WTC11 (cell line): ENCODE measurements at regions not wholly inside any gene's neighbourhood (a gene's known extent, or its start where the extent isn't known, plus 50 kb on each side); places are given as distances from the start of the nearest gene placed in this dataset.

Experiments
- ATAC-seq: fragments of 200-7000 bp; cut with Tn5 transposase; 2 replicates; pipeline ENCODE4 v1.10.0; 2021; ENCODE audit warnings: mild to moderate bottlenecking, moderate library complexity
- CTCF ChIA-PET: fragments of 300-600 bp; sonication (Branson Sonifier 250); formaldehyde crosslinking; loops from one replicate; lab custom pipeline; 2021; ENCODE audit warnings: antibody characterized with exemption; lab: Charles Lee
- POLR2A ChIA-PET: fragments of 350-600 bp; sonication (Branson Sonifier 250); formaldehyde crosslinking; loops from one replicate; lab custom pipeline; 2021; ENCODE audit warnings: antibody characterized with exemption; lab: Charles Lee
- DNase-seq: peaks from one replicate; pipeline ENCODE4 v3.0.0; 2021; ENCODE audit warnings: low spot score
- H3K27ac Mint-ChIP-seq: 2 replicates; pipeline ENCODE4 v1.8.0; 2021; ENCODE audit warnings: mixed read lengths
- H3K27me3 Mint-ChIP-seq: 2 replicates; pipeline ENCODE4 v1.8.0; 2021; ENCODE audit warnings: low read depth, mild to moderate bottlenecking, moderate library complexity, mixed read lengths
- H3K36me3 Mint-ChIP-seq: 2 replicates; pipeline ENCODE4 v1.8.0; 2021; ENCODE audit warnings: mixed read lengths
- H3K4me1 Mint-ChIP-seq: 2 replicates; pipeline ENCODE4 v1.8.0; 2022; ENCODE audit warnings: mixed read lengths
- H3K4me3 Mint-ChIP-seq: 2 replicates; pipeline ENCODE4 v1.8.0; 2021; ENCODE audit warnings: mild to moderate bottlenecking, moderate library complexity, mixed read lengths
- H3K9me3 Mint-ChIP-seq: 2 replicates; pipeline ENCODE4 v1.8.0; 2021; ENCODE audit warnings: mixed read lengths
- CREB1 ChIP-seq: sonication (generic); formaldehyde crosslinking; IDR thresholded peaks from 2 replicates; pipeline ENCODE4 v1.8.0; 2023; ENCODE audit warnings: mild to moderate bottlenecking, missing genetic modification reagents
- FOXJ3 ChIP-seq: sonication (generic); formaldehyde crosslinking; IDR thresholded peaks from 2 replicates; pipeline ENCODE4 v1.9.0; 2021; ENCODE audit warnings: missing genetic modification reagents, mild to moderate bottlenecking, borderline replicate concordance
- KAT7 ChIP-seq: sonication (generic); formaldehyde crosslinking; IDR thresholded peaks from 2 replicates; pipeline ENCODE4 v1.8.1; 2023; ENCODE audit warnings: missing genetic modification reagents, mild to moderate bottlenecking, borderline replicate concordance
- MXD4 ChIP-seq: fragments of 250-450 bp; sonication (Bioruptor Pico); IDR thresholded peaks from 2 replicates; pipeline ENCODE4 v1.8.0; 2021; ENCODE audit warnings: mild to moderate bottlenecking, moderate library complexity, borderline replicate concordance
- MYBL2 ChIP-seq: sonication (generic); formaldehyde crosslinking; IDR thresholded peaks from 2 replicates; pipeline ENCODE4 v1.8.1; 2023; ENCODE audit warnings: mild to moderate bottlenecking, moderate library complexity, missing genetic modification reagents
- NFYB ChIP-seq: sonication (generic); formaldehyde crosslinking; conservative IDR thresholded peaks from 2 replicates; pipeline ENCODE4 v1.8.0; 2022; ENCODE audit warnings: low read depth, missing genetic modification reagents
- NR1H2 ChIP-seq: sonication (generic); formaldehyde crosslinking; IDR thresholded peaks from 2 replicates; pipeline ENCODE4 v1.9.0; 2021; ENCODE audit warnings: mild to moderate bottlenecking, moderate library complexity, missing genetic modification reagents
- NR2C2 ChIP-seq: sonication (generic); formaldehyde crosslinking; IDR thresholded peaks from 2 replicates; pipeline ENCODE4 v1.8.0; 2022; ENCODE audit warnings: mild to moderate bottlenecking, missing genetic modification reagents
- OVOL2 ChIP-seq: fragments of 250-450 bp; sonication (Bioruptor Pico); IDR thresholded peaks from 2 replicates; pipeline ENCODE4 v1.9.0; 2021; ENCODE audit warnings: mild to moderate bottlenecking, borderline replicate concordance
- SMAD3 ChIP-seq: sonication (generic); formaldehyde crosslinking; IDR thresholded peaks from 2 replicates; pipeline ENCODE4 v1.8.0; 2022; ENCODE audit warnings: missing genetic modification reagents, mild to moderate bottlenecking, borderline replicate concordance
- ZNF317 ChIP-seq: sonication (generic); formaldehyde crosslinking; IDR thresholded peaks from 2 replicates; pipeline ENCODE4 v1.8.1; 2023; ENCODE audit warnings: low read depth, mild to moderate bottlenecking, moderate library complexity, missing genetic modification reagents, borderline replicate concordance
- ZNF416 ChIP-seq: fragments of 250-450 bp; sonication (Bioruptor Pico); IDR thresholded peaks from 2 replicates; pipeline ENCODE4 v1.9.0; 2021; ENCODE audit warnings: mild to moderate bottlenecking, inconsistent platforms
- TF ChIP-seq, protein P1 (sequence below): sonication (generic); formaldehyde crosslinking; IDR thresholded peaks from 2 replicates; pipeline ENCODE4 v1.8.1; 2023; ENCODE audit warnings: mild to moderate bottlenecking, moderate library complexity, missing genetic modification reagents
- TF ChIP-seq, protein P2 (sequence below): sonication (generic); formaldehyde crosslinking; IDR thresholded peaks from 2 replicates; pipeline ENCODE4 v1.8.0; 2022; ENCODE audit warnings: missing genetic modification reagents
- TF ChIP-seq, protein P3 (sequence below): sonication (generic); formaldehyde crosslinking; IDR thresholded peaks from 2 replicates; pipeline ENCODE4 v1.8.1; 2023; ENCODE audit warnings: mild to moderate bottlenecking, missing genetic modification reagents
- TF ChIP-seq, protein P4 (sequence below): fragments of 250-450 bp; sonication (Bioruptor Pico); IDR thresholded peaks from 2 replicates; pipeline ENCODE4 v2.1.2; 2022; ENCODE audit warnings: mild to moderate bottlenecking, moderate library complexity
- TF ChIP-seq, protein P5 (sequence below): sonication (generic); formaldehyde crosslinking; IDR thresholded peaks from 2 replicates; pipeline ENCODE4 v1.8.0; 2022; ENCODE audit warnings: mild to moderate bottlenecking, missing genetic modification reagents
- TF ChIP-seq, protein P6 (sequence below): sonication (generic); formaldehyde crosslinking; IDR thresholded peaks from 2 replicates; pipeline ENCODE4 v1.8.1; 2023; ENCODE audit warnings: mild to moderate bottlenecking, missing genetic modification reagents, moderate library complexity
- TF ChIP-seq, protein P7 (sequence below): sonication (generic); formaldehyde crosslinking; conservative IDR thresholded peaks from 2 replicates; pipeline ENCODE4 v1.8.1; 2022; ENCODE audit warnings: mild to moderate bottlenecking, missing genetic modification reagents
- TF ChIP-seq, protein P8 (sequence below): sonication (generic); formaldehyde crosslinking; IDR thresholded peaks from 2 replicates; pipeline ENCODE4 v1.8.1; 2022; ENCODE audit warnings: low read depth, missing genetic modification reagents, borderline replicate concordance

DNA sequence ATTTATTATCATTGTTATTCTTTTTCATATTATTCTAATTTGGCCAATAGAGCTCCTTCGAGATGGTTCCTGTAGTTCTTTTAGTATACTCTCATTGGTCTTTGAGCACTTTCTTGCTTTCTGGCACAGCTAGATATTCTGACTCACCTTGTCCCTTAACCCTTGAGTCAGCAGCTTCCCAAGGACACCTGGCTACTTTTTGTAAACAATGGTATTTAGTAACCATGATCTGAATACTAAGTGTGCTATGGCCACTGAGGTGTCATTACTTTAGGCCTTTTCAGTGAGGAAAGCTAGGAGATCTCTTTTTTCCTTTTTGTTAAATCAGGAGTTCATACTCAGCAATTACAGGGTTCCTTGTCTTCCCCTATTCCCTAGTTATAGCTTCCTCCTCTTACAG, 126.5 kb upstream of the CITED2 start:
- no peak for TF ChIP-seq MYBL2
- no peak for TF ChIP-seq ZNF317 (CRISPR knock-in tag)
- no peak for TF ChIP-seq ZNF416 (CRISPR knock-in tag)
- no peak for TF ChIP-seq NR1H2 (CRISPR knock-in tag)
- TF ChIP-seq, protein P1, sequence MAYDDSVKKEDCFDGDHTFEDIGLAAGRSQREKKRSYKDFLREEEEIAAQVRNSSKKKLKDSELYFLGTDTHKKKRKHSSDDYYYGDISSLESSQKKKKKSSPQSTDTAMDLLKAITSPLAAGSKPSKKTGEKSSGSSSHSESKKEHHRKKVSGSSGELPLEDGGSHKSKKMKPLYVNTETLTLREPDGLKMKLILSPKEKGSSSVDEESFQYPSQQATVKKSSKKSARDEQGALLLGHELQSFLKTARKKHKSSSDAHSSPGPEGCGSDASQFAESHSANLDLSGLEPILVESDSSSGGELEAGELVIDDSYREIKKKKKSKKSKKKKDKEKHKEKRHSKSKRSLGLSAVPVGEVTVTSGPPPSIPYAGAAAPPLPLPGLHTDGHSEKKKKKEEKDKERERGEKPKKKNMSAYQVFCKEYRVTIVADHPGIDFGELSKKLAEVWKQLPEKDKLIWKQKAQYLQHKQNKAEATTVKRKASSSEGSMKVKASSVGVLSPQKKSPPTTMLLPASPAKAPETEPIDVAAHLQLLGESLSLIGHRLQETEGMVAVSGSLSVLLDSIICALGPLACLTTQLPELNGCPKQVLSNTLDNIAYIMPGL (CRISPR knock-in tag): no peak
- TF ChIP-seq, protein P2, sequence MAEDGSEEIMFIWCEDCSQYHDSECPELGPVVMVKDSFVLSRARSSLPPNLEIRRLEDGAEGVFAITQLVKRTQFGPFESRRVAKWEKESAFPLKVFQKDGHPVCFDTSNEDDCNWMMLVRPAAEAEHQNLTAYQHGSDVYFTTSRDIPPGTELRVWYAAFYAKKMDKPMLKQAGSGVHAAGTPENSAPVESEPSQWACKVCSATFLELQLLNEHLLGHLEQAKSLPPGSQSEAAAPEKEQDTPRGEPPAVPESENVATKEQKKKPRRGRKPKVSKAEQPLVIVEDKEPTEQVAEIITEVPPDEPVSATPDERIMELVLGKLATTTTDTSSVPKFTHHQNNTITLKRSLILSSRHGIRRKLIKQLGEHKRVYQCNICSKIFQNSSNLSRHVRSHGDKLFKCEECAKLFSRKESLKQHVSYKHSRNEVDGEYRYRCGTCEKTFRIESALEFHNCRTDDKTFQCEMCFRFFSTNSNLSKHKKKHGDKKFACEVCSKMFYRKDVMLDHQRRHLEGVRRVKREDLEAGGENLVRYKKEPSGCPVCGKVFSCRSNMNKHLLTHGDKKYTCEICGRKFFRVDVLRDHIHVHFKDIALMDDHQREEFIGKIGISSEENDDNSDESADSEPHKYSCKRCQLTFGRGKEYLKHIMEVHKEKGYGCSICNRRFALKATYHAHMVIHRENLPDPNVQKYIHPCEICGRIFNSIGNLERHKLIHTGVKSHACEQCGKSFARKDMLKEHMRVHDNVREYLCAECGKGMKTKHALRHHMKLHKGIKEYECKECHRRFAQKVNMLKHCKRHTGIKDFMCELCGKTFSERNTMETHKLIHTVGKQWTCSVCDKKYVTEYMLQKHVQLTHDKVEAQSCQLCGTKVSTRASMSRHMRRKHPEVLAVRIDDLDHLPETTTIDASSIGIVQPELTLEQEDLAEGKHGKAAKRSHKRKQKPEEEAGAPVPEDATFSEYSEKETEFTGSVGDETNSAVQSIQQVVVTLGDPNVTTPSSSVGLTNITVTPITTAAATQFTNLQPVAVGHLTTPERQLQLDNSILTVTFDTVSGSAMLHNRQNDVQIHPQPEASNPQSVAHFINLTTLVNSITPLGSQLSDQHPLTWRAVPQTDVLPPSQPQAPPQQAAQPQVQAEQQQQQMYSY (CRISPR knock-in tag): no peak
- TF ChIP-seq, protein P3, sequence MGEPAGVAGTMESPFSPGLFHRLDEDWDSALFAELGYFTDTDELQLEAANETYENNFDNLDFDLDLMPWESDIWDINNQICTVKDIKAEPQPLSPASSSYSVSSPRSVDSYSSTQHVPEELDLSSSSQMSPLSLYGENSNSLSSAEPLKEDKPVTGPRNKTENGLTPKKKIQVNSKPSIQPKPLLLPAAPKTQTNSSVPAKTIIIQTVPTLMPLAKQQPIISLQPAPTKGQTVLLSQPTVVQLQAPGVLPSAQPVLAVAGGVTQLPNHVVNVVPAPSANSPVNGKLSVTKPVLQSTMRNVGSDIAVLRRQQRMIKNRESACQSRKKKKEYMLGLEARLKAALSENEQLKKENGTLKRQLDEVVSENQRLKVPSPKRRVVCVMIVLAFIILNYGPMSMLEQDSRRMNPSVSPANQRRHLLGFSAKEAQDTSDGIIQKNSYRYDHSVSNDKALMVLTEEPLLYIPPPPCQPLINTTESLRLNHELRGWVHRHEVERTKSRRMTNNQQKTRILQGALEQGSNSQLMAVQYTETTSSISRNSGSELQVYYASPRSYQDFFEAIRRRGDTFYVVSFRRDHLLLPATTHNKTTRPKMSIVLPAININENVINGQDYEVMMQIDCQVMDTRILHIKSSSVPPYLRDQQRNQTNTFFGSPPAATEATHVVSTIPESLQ: no peak
- no peak for TF ChIP-seq FOXJ3
- no peak for TF ChIP-seq SMAD3 (CRISPR knock-in tag)
- TF ChIP-seq, protein P4, sequence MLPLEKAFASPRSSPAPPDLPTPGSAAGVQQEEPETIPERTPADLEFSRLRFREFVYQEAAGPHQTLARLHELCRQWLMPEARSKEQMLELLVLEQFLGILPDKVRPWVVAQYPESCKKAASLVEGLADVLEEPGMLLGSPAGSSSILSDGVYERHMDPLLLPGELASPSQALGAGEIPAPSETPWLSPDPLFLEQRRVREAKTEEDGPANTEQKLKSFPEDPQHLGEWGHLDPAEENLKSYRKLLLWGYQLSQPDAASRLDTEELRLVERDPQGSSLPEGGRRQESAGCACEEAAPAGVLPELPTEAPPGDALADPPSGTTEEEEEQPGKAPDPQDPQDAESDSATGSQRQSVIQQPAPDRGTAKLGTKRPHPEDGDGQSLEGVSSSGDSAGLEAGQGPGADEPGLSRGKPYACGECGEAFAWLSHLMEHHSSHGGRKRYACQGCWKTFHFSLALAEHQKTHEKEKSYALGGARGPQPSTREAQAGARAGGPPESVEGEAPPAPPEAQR: no peak
- TF ChIP-seq, protein P5, sequence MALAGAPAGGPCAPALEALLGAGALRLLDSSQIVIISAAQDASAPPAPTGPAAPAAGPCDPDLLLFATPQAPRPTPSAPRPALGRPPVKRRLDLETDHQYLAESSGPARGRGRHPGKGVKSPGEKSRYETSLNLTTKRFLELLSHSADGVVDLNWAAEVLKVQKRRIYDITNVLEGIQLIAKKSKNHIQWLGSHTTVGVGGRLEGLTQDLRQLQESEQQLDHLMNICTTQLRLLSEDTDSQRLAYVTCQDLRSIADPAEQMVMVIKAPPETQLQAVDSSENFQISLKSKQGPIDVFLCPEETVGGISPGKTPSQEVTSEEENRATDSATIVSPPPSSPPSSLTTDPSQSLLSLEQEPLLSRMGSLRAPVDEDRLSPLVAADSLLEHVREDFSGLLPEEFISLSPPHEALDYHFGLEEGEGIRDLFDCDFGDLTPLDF (CRISPR knock-in tag): no peak
- TF ChIP-seq NFYB (CRISPR knock-in tag): no peak
- no peak for TF ChIP-seq OVOL2 (CRISPR knock-in tag)
- TF ChIP-seq NR2C2 (CRISPR knock-in tag): no peak
- no peaks in the 10 kb centered on the region; the same call in 1 of the 2 replicates for H3K27me3 Mint-ChIP-seq
- H3K36me3 Mint-ChIP-seq: peaks cover 12% of the 10 kb centered on the region
- peaks cover 21% of the 10 kb centered on the region for H3K9me3 Mint-ChIP-seq
- peaks cover 21% of the 10 kb centered on the region for H3K4me1 Mint-ChIP-seq
- no peak for ATAC-seq
- no peak for DNase-seq
- no peak overlapping the region for H3K4me3 Mint-ChIP-seq
- ChIA-PET CTCF (no interaction called here), POLR2A (no interaction called here)
- no peak overlapping the region for H3K27ac Mint-ChIP-seq

DNA sequence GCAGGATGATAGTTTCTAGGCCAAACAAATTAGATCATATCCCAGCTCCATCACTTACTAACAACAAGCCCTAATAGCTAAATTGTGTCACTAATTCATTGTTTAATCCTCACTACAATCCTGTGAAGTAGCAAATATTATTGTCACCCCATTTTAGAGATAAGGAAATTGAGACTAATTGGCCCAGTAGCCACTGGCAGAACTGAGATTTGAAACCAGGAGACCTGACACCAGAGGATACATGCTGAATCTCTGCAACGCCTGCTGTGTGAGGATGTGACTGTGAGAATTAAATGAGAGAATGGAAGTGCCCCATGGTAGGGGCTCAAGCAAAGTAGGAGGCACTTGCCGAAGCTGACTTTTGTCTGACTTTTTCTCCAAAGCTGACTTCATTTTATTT, 124.3 kb upstream of the CITED2 start:
- DNase-seq (no peak), ATAC-seq (no peak)
- Mint-ChIP-seq H3K9me3 (peaks cover 18% of the 10 kb centered on the region), H3K36me3 (peaks cover 12% of the 10 kb centered on the region), H3K4me1 (peaks cover 22% of the 10 kb centered on the region), H3K4me3 (no peak overlapping the region), H3K27me3 (no peaks in the 10 kb centered on the region; the same call in 1 of the 2 replicates), H3K27ac (no peak overlapping the region)
- ChIA-PET POLR2A (no interaction called here), CTCF (no interaction called here)
- TF ChIP-seq KAT7 (CRISPR knock-in tag) (no peak), MYBL2 (no peak), NR2C2 (CRISPR knock-in tag) (no peak), CREB1 (no peak), ZNF416 (CRISPR knock-in tag) (no peak), MXD4 (CRISPR knock-in tag) (no peak)
- TF ChIP-seq, protein P6, sequence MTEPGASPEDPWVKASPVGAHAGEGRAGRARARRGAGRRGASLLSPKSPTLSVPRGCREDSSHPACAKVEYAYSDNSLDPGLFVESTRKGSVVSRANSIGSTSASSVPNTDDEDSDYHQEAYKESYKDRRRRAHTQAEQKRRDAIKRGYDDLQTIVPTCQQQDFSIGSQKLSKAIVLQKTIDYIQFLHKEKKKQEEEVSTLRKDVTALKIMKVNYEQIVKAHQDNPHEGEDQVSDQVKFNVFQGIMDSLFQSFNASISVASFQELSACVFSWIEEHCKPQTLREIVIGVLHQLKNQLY (CRISPR knock-in tag): no peak
- TF ChIP-seq, protein P7, sequence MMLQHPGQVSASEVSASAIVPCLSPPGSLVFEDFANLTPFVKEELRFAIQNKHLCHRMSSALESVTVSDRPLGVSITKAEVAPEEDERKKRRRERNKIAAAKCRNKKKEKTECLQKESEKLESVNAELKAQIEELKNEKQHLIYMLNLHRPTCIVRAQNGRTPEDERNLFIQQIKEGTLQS (CRISPR knock-in tag): no peak
- TF ChIP-seq, protein P4: no peak
- TF ChIP-seq, protein P8, sequence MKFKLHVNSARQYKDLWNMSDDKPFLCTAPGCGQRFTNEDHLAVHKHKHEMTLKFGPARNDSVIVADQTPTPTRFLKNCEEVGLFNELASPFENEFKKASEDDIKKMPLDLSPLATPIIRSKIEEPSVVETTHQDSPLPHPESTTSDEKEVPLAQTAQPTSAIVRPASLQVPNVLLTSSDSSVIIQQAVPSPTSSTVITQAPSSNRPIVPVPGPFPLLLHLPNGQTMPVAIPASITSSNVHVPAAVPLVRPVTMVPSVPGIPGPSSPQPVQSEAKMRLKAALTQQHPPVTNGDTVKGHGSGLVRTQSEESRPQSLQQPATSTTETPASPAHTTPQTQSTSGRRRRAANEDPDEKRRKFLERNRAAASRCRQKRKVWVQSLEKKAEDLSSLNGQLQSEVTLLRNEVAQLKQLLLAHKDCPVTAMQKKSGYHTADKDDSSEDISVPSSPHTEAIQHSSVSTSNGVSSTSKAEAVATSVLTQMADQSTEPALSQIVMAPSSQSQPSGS (CRISPR knock-in tag): no peak
